GM19238 (cell line): ENCODE measurements at regions not wholly inside any gene's neighbourhood (a gene's known extent, or its start where the extent isn't known, plus 50 kb on each side); places are given as distances from the start of the nearest gene placed in this dataset.
"Not testable (repeated sequence)": the region's sequence is repeated elsewhere in the genome, so short reads cannot be mapped to it uniquely, and the experiment has no call there.

Experiments
- DNase-seq: peaks from one replicate; pipeline ENCODE4 v3.0.0; 2011; ENCODE audit warnings: low spot score; ENCODE audit not compliant: insufficient read length

DNA sequence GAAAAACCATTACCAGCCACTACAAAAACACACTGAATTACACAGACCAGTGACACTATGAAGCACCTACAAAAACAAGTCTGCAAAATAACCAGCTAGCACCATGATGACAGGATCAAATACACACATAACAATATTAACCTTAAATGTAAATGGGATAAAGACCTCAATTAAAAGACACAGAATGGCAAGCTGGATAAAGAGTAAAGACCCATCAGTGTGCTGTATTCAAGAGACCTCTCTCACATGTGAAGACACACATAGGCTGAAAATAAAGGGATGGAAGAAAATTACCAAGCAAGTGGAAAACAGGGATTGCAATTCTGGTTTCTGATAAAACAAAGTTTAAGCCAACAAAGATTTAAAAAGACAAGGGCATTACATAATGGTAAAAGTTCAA is 482.7 kb upstream of the MCTP2 start:
- no peak for DNase-seq

DNA sequence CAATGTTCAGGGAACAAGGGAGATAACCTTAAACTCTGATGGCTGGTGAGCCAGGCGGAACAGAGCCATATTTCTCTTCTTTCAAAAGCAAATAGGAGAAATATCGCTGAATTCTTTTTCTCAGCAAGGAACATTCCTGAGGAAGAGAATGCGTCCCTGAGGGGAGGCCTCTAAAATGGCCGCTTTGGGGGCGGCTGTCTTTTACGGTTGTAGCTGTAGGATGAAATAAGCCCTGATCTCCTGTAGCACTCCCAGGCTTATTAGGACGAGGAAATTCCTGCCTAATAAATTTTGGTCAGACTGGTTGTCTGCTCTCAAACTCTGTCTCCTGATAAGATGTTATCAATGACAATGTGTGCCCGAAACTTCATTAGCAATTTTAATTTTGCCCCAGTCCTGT is 496.4 kb upstream of the MCTP2 start:
- not testable (repeated sequence) for DNase-seq

DNA sequence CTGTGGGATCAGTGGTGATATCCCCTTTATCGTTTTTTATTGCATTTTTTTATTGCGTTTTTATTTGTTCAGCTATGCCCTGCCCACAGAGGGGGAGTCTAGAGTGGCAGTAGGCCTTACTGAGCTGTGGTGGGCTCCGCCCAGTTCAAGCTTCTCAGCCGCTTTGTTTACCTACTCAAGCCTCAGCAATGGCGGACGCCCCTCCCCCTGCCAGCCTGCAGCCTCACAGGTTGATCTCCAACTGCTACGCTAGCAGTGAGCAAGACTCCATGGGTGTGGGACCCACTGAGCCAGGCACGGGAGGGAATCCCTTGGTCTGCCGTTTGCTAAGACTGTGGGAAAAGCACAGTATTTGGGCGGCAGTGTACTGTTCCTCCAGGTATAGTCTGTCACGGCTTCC is 500.6 kb upstream of the MCTP2 start:
- DNase-seq, result no peak

DNA sequence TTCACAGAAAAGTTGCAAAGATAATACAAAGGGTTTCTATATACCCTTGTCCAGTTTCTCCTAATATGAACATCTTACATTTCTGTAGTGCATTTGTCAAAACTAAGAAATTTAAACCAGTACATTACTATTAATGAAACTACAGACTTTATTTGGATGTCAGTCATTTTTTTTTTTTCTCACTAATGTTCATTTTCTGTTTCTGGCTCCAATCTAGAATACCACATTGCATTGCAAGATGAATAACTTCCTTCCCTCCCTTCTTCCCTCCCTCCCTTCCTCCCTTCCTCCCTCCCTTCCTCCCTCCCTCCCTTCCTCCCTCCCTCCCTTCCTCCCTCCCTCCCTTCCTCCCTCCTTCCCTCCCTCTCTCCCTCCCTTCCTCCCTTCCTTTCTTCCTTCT is 509.2 kb upstream of the MCTP2 start:
- no peak for DNase-seq

DNA sequence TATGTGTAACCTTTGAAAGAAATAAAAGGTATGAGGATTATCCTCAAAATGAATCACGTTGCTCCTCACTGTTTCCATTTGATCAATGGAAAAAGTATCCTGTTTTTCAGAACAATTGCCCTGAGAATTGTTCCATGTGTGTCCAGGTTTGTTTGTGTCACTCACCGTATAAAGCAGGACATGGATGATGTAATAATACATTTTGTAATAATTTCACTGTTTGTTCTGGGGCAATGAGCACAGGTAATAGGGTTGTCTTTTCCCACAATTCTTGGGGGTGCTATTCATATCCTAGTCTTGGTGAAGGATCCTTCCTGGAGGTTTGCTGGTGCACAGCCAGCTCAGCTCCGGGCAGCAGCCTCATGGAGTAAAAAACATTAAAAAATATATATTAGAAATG is 510.8 kb upstream of the MCTP2 start:
- DNase-seq, result no peak

DNA sequence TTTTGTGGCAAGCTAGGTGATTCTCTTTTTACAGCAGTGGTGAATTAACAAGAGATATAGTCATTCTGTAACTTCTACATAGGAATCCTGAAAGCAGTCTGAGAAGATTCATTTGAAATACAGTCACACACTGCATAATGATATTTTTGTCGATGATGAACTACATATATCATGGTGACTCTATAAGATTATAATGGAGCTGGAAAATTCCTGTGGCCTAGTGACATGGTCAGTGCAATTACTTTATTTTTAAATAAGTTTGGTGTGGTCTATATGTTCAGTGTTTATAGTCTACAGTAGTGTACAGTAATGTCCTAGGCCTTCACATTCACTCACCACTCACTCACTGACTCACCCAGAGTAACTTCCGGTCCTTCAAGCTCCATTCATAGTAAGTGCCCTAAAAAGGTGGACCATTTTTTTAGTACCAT is 511.4 kb upstream of the MCTP2 start:
- no peak for DNase-seq

DNA sequence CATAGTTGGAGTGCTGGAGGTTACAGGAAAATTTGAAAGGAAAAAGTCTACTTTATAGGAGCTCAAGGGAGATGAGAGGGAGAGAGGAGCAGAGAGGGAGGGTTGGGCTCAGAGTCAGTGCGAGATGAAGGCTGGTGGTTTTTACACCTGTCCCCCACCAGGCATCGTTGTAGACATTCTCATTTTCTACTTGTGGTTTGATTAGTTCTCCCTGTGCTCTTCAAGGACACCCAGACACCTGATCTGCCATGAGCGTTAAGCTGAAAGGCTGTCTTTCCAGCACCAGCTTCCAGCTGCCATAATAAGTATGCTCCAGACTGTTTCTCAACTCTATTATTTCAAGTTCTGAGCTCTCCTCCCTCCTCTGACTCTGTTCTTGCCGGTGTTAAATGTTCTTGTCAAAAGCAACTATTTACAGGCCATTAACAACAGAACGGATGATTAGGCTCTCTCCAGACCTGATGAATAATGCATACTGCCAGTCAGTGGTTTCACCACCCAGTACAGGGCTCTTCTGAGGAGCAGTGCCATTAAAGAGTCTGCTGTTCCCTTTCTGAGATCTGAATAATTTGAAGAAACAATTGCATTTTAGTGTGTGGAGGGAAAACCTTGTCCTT is 514.6 kb upstream of the MCTP2 start:
- no peak for DNase-seq

DNA sequence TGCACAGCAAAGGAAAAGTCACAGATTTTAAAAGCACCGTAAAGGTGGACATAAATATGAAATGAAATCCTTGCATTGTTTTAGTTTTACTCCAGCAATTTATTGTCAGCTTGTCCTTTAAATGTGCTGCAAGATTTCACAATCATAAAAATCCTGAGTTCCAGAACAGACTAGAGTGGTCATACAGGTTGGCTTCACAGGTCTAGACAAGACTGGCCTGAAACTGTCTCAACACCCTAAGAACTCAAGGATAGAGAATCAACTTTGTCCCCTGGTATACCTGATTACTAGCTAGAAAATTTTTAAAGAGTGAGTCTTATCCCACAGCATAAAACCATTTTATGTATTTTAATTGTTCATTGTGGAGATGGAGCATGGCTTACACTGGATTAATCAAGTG is 521.7 kb upstream of the MCTP2 start:
- no peak for DNase-seq

DNA sequence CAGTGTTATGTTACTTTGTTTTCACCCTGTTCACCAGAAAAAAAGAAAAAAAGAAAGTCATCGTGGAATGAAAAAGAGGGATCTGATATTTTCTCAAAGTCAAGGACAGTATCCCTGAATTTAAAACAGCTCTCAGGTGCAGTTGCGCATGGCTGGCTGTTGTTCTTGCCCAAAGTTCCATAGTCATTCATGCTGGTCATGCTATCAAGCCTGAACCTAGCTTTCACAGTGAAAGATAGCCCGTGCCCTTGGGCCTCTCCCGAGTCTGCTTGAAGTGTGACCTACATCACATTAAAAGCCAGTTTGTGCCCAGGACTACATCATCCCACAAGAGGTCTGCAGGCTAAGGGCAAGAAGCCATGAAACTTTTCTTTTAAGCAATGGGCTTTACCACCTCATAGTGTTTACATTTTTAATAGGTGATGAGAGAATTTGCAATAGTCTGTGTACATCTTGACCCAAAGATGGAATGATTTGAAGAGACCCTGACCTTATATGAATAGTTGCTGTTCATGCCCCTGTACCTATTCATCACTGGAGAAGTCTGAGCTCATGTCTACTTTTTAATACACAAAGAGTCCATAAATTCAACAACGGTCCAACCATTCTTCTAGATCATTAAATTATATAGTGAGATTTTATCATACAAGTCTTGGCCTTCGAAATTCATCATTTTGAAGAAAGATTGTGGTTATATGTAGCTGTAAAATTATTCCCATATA is 522.5 kb upstream of the MCTP2 start:
- no peak for DNase-seq

DNA sequence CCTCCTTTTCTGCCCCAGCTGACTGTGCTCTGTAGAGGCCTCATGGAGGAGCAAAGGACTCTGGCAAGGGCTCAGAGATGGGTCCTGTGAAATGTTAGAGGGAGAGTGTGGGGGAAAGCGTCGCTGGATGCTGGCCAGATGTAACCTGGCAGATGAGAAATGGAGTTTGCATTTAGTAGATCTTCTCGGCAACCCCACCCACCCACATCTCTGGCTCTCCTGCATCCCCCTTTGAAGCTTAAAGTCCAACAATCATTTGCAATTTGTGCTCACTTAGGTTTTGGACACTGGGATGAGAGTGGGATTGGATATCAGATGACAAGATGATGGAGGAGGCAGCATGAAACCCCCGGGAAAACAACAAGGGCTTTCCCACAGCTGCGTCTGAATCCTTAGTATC is 523.6 kb upstream of the MCTP2 start:
- no peak for DNase-seq

DNA sequence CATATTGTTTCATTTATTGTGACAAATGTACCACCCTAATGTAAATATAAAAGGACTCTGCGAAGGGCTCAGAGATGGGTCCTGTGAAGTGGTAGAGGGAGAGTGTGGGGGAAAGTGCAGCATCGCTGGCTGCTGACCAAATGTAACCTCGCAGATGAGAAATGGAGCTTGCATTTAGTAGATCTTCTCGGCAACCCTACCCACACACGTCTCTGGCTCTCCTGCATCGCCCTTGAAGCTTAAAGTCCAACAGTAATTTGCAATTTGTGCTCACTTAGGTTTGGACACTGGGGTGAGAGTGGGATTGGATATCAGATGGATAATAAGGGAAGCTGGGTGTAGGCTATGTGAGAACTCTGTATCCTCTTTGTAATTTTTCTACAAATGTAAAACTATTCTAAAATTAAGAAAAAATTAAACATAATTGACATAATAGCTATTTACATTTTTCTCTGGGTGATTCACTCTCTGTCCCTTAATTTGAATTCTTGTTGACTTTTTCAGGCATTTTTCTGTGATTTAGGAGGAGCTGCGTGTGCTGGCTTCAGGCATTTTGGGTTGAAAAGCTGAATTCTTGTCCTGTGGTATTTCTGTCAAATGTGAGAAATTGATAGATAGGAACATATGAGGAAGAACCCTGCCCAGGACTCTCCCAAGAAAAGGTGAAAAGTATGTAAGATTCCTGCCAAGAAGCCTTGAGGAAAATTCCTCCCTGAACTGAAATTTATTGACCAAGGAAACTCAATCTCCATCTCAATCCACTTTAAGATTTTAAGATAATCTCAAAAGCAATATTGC is 524.7 kb upstream of the MCTP2 start:
- no peak for DNase-seq

DNA sequence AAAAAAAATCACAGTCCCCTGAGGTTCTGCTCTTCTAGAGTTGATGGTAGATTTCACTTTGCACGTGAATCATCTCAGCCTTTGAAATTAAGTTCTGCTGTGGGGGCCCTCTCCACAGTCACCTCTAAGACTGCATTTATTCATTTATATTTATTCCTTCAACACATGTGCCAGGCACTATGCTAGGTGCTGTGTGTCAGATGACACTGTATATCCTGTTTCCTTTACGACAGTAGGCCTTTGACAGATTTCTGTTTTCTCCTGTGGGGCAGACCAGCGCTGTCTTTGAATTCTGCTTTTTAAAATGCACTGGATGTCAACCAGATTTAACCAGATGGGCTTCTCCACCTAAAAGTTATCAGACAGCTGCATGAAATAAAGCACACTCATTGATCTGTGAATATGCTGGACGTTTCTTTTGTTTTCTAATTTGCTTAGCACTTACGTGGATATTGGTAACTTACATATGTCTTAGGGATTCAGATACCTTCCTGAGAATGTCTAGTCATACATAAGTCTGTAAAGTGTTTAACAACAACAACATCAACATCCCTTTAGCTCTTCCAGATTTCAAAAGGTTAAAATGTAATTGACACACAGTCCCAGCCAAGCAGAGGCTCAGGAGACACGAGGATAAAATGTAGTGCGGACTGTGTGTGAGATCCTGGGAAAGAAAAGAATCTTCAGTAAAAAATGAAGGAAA is 525.5 kb upstream of the MCTP2 start:
- DNase-seq, result no peak

DNA sequence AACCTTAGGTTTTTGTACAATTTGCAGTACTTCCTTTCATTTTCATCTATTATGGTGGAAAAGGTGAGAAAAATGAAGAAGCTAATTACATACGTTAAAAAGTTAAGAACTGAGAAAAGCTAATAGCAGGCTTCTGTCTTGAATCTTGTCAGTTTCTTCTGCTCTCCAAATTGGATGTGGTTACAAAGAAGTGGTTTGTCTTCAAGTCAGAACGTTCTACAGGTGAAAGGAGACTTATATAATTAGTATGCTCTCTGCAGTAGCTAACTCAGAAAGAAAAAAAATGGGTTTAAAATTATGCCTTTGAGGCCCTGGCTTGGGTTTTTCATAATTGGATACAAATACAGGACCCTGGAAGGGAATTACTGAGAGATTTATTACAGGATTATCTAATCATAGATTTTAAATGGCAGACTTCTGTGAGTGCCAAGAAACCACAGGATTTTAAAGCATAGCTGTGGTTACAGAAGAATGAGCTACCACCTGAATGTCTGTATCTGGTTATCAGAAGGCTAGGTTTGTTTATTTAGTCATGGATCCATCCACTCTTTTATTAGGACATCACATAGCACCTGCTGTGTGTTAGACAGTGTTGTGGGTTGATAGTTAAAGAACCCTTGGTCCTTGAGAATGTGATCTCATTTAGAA is 528.1 kb upstream of the MCTP2 start:
- DNase-seq, result no peak

DNA sequence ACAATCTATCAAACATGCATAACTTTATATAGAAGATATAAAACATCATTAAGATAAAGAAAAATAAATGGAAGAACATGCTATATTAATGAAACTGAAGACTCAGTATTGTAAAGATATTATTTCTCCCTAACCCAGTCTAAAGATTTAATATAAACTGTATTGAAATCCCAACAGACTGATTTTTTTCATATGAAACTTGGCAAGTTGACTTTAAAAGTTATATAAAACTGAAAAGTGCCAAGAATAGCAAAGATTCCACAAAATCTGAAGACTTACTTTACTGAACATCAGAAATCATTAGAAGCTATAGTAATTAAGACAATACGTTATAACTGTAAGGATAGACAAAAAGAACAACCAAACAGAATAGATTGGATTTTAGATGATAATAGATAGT is 531.3 kb upstream of the MCTP2 start:
- no peak for DNase-seq

DNA sequence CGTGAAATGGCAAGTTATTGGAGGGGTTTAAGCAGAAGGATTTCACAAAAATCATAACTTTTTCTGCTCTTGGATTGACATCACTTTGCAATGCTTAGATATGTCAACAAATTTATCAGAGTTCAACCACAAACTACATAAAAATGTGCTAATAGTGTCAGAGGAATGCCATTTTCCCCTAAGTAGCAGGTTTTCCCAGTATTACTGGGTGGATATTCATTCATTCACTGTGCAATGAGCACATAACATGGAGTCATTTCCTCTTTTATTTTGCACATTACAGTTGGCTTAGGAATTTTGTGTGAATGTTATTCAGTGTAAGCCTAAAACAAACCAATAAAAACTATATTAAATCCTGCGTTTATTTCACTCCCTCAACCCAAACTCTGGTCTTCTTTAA is 537.3 kb upstream of the MCTP2 start:
- DNase-seq, result no peak

DNA sequence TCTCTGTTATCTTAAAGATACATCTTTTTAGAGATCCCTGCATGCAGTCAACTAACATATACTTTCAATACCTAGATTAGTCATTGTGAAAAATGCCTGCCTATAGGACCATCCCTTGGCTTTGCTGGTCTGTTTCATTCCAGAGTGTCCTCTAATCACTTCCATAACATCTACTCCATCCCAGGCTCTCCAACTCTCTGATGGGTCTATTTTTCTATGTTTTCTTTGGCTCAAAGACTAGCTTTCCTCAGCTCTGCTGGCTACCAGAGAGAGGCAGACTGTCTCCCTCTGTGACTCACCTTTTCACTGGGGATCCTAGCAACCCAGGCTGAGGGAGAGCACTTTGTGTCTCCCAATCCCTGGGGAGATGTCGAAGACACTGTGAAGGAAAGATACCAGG is 547.7 kb upstream of the MCTP2 start:
- DNase-seq, result no peak

DNA sequence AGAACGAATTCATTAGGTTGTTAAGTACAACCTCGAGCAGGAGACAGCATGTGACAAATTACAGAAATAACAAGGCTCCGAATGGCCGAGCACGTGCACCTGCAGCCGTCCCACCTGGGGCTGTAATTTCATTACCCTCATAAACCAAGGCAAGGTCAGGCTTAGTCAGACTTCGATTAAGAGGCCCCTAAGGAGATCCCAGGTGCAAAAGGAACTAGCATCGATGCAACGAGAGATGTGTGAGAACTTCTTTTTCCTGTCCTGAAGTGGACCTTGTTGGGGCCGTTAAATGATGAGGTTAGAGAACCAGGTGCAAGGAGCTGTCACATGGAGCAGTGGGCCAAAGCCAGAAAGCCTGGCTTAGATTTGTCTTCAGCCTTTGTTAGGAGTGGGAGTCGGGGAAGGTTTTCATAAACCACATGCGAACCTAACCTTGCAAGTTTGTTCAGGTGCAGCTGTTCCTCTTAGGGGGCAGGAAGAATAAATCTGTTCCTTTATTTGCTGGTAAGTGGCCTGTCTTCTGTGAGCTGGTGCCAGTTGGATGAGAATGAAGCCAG is 559.9 kb upstream of the MCTP2 start:
- no peak for DNase-seq

DNA sequence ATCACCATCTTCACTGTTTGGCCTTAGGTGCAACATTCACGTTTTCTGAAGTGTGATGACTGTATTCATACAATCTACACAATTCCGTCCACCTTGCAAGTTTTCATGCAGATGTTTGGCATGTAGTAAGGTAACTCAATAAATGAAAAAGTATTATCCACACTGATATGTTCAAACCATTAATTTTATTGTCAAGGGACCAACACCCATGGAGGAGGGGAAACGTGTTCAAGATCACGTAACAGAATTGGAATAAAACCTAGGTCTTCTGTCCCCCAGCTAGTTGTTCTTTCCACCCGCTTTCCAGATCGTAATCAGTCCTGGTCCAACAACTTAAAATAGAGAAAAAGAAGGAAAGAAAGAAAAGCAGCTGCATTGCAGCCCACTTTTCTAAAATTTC is 560.4 kb upstream of the MCTP2 start:
- no peak for DNase-seq

DNA sequence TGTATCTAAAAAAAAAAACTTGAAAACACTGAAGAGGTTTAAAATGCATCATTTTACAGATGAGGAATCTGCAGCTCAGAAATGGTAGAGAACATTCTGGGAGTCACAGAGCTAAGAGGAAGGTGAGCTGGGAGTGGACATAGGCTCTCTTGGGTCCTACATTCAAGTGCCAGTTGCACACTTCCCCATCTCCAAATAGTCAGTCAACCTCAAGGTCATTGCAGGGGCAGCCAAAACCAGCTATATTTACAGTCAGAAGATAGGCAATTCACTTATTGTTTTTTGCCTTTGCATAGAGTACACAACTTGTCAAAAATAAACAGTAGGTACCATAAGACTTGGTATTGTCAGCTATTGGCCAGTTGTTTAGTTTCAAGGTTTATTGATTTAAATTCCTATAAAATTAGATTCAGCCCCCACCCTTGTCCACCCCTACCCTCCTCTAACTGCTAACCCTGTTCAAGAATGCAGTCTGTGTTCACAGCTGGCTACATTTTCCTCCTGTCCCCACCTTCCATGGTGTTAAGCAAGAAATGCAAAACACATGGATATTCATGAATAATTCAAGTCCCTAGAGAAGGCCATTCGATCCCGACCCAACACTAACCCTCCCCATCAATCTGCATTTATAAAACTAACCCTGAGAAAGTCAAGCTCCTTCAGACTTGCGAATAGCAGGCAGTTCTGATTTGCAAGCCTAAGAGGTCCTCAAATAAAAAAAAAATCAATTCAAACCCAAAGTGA is 567.0 kb upstream of the MCTP2 start:
- no peak for DNase-seq

DNA sequence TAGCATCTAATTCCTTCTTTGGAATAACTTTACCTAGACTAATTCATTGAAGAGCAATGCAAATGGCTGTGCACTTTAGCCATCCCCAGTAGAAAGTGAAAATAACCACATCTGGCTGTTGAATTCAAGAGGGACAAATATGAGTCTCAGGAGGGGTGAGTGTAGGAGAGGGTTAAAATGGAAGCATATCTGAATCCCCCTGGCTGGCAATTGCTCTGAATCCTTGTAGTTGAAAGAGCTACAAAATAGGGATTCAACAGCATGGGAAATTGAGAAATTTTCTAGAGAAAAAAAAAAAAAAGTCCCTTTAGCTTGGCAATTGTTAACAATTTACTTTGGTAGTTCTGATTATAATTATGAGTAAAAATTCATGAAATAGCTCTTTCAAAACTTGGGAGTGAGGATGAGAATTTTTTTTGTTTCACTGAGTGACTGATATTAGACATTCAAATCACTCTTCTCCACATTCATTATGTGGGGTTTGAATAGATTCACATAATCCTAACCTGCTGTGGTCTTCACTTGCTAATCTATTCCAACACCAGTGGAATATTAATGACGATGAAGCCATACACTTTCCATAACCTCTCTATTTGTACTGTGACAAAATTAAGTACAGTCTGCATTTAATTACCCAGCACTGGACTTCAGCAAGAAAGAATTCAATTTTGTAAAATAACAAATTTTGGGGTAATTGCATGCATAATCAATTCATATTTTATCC is 569.0 kb upstream of the MCTP2 start:
- DNase-seq, result no peak
